Smooth muscle cell (in vitro differentiated cells): ENCODE measurements at regions not wholly inside any gene's neighbourhood (a gene's known extent, or its start where the extent isn't known, plus 50 kb on each side); places are given as distances from the start of the nearest gene placed in this dataset.

Source experiments
- DNase-seq: peaks from one replicate; lab custom pipeline; 2025; ENCODE audit not compliant: unreplicated experiment; lab: John Stamatoyannopoulos, UW
- H2AFZ ChIP-seq: fragments of 200-600 bp; sonication (generic); 2 replicates; pipeline ENCODE4 v1.6.0; 2016; ENCODE audit warnings: antibody characterized with exemption, low read depth, mild to moderate bottlenecking
- H3F3A ChIP-seq: fragments of 200-600 bp; sonication (generic); 2 replicates; pipeline ENCODE4 v1.6.0; 2017; ENCODE audit warnings: antibody characterized with exemption, low read depth
- H3K27ac ChIP-seq: fragments of 200-600 bp; sonication (generic); 2 replicates; pipeline ENCODE4 v1.5.1; 2016; ENCODE audit warnings: low read depth, mild to moderate bottlenecking
- H3K27me3 ChIP-seq: fragments of 200-600 bp; sonication (generic); 2 replicates; pipeline ENCODE4 v1.6.1; 2016; ENCODE audit warnings: low read depth, mild to moderate bottlenecking
- H3K36me3 ChIP-seq: fragments of 200-600 bp; sonication (generic); 2 replicates; pipeline ENCODE4 v1.5.1; 2016; ENCODE audit warnings: low read depth
- H3K4me1 ChIP-seq: fragments of 200-600 bp; sonication (generic); 2 replicates; pipeline ENCODE4 v1.5.1; 2016; ENCODE audit warnings: low read depth
- H3K4me2 ChIP-seq: fragments of 200-600 bp; sonication (generic); 2 replicates; pipeline ENCODE4 v1.6.0; 2016; ENCODE audit warnings: mild to moderate bottlenecking
- H3K4me3 ChIP-seq: fragments of 200-600 bp; sonication (generic); 2 replicates; pipeline ENCODE4 v1.5.1; 2016; ENCODE audit warnings: mild to moderate bottlenecking
- H3K79me2 ChIP-seq: fragments of 200-600 bp; sonication (generic); 2 replicates; pipeline ENCODE4 v1.6.0; 2016; ENCODE audit warnings: low read depth, mild to moderate bottlenecking
- H3K9ac ChIP-seq: fragments of 200-600 bp; sonication (generic); 2 replicates; pipeline ENCODE4 v1.6.0; 2016; ENCODE audit warnings: low read depth
- H3K9me3 ChIP-seq: fragments of 200-600 bp; sonication (generic); replicated peaks from 2 replicates; pipeline ENCODE4 v1.5.1; 2016; ENCODE audit warnings: low read depth
- H4K20me1 ChIP-seq: fragments of 200-600 bp; sonication (generic); 2 replicates; pipeline ENCODE4 v1.6.0; 2016; ENCODE audit warnings: low read depth
- CTCF ChIP-seq: fragments of 200-600 bp; sonication (generic); IDR thresholded peaks from 2 replicates; pipeline ENCODE4 v1.5.1; 2017; ENCODE audit warnings: borderline replicate concordance, mild to moderate bottlenecking, antibody characterized with exemption; ENCODE audit not compliant: insufficient read depth, poor library complexity, severe bottlenecking
- WGBS: methylation state at CpG from one replicate; pipeline ENCODE4 v1.1.7; 2016; ENCODE audit warnings: low lambda C conversion rate; 5-methylcytosine and 5-hydroxymethylcytosine counted together

- H4K20me1 ChIP-seq: no peaks in the 10 kb centered on the region
- no peak for TF ChIP-seq CTCF
- no peak for DNase-seq
- H3K4me3 ChIP-seq: no peak overlapping the region
- H3K27ac ChIP-seq: no peak overlapping the region
- no peaks in the 10 kb centered on the region for H3K36me3 ChIP-seq
- H3K9me3 ChIP-seq: no peaks in the 10 kb centered on the region
- H3F3A ChIP-seq: no peaks in the 10 kb centered on the region
- no peaks in the 10 kb centered on the region for H3K27me3 ChIP-seq
- no peak overlapping the region for H2AFZ ChIP-seq
- no peak overlapping the region for H3K9ac ChIP-seq
- H3K4me1 ChIP-seq: no peaks in the 10 kb centered on the region
- WGBS: 89% methylated on average over 2 of the region's 2 CpGs
- H3K79me2 ChIP-seq: no peaks in the 10 kb centered on the region
- no peak overlapping the region for H3K4me2 ChIP-seq
Observed at GRCh38 chr12:70149013-70149412, 94.2 kb upstream of the CNOT2 start.

GRCh38 chr12:70149665-70150064, 93.6 kb upstream of the CNOT2 start:
- no peak for TF ChIP-seq CTCF
- Histone ChIP-seq H3K4me1 (no peaks in the 10 kb centered on the region), H2AFZ (no peak overlapping the region), H3K9ac (no peak overlapping the region), H3K4me3 (no peak overlapping the region), H3F3A (no peaks in the 10 kb centered on the region), H3K27ac (no peak overlapping the region), H3K4me2 (no peak overlapping the region), H3K36me3 (no peaks in the 10 kb centered on the region), H3K79me2 (no peaks in the 10 kb centered on the region), H3K9me3 (peaks cover under 1% of the 10 kb centered on the region), H4K20me1 (no peaks in the 10 kb centered on the region), H3K27me3 (no peaks in the 10 kb centered on the region)
- DNase-seq: no peak

GRCh38 chr12:70150230-70150629, 93.0 kb upstream of the CNOT2 start:
- Histone ChIP-seq H4K20me1 (no peaks in the 10 kb centered on the region), H2AFZ (no peak overlapping the region), H3K27ac (no peak overlapping the region), H3K4me2 (no peak overlapping the region), H3K36me3 (no peaks in the 10 kb centered on the region), H3F3A (no peaks in the 10 kb centered on the region), H3K9me3 (peaks cover 6% of the 10 kb centered on the region), H3K4me3 (no peak overlapping the region), H3K9ac (no peak overlapping the region), H3K4me1 (no peaks in the 10 kb centered on the region), H3K27me3 (no peaks in the 10 kb centered on the region), H3K79me2 (no peaks in the 10 kb centered on the region)
- no peak for TF ChIP-seq CTCF
- no peak for DNase-seq
- WGBS: 77% methylated on average over 2 of the region's 2 CpGs

- Histone ChIP-seq H3K4me2 (no peak overlapping the region), H3K27me3 (no peaks in the 10 kb centered on the region), H3K9ac (no peak overlapping the region), H3K9me3 (peaks cover 22% of the 10 kb centered on the region), H3K4me1 (no peaks in the 10 kb centered on the region), H4K20me1 (no peaks in the 10 kb centered on the region), H2AFZ (no peak overlapping the region), H3K4me3 (no peak overlapping the region), H3K36me3 (peaks cover 8% of the 10 kb centered on the region), H3K79me2 (no peaks in the 10 kb centered on the region), H3F3A (no peaks in the 10 kb centered on the region), H3K27ac (no peak overlapping the region)
- WGBS: 93% methylated on average over 4 of the region's 4 CpGs
- no peak for DNase-seq
- no peak for TF ChIP-seq CTCF
Observed at GRCh38 chr12:70151993-70152392, 91.2 kb upstream of the CNOT2 start.
